A549 (cell line): ENCODE measurements at regions not wholly inside any gene's neighbourhood (a gene's known extent, or its start where the extent isn't known, plus 50 kb on each side); places are given as distances from the start of the nearest gene placed in this dataset.

Experiments
- ATOH8 ChIP-seq: fragments of 250-450 bp; sonication (Bioruptor Pico); IDR thresholded peaks from 2 replicates; pipeline ENCODE4 v1.5.0; 2020; ENCODE audit warnings: low read depth, mild to moderate bottlenecking, moderate library complexity
- BHLHE40 ChIP-seq: IDR thresholded peaks from 2 replicates; pipeline ENCODE4 v1.6.1; 2012; ENCODE audit warnings: low read depth, low read length, inconsistent platforms
- CBX2 ChIP-seq: fragments of 200-600 bp; sonication (generic); IDR thresholded peaks from 2 replicates; pipeline ENCODE4 v1.6.1; 2016; ENCODE audit warnings: low read depth, mild to moderate bottlenecking, borderline replicate concordance
- CBX8 ChIP-seq: fragments of 200-600 bp; sonication (generic); IDR thresholded peaks from 2 replicates; pipeline ENCODE4 v1.6.1; 2016
- CEBPB ChIP-seq, 2 experiments: fragments of >200 bp in 1 of 2; sonication (Bioruptor Twin) in 1 of 2; formaldehyde crosslinking in 1 of 2; IDR thresholded peaks; 2 replicates each; pipeline ENCODE4 v1.6.1; 2012 to 2016
- CHD2 ChIP-seq: fragments of 150-350 bp; IDR thresholded peaks from 2 replicates; pipeline ENCODE4 v1.6.1; 2014; ENCODE audit warnings: low read length; ENCODE audit not compliant: partially characterized antibody
- CTCF ChIP-seq: fragments of >200 bp; sonication (Bioruptor Twin); formaldehyde crosslinking; IDR thresholded peaks from 3 replicates; pipeline ENCODE4 v1.5.1; 2016
- E2F6 ChIP-seq: IDR thresholded peaks from 2 replicates; pipeline ENCODE4 v1.6.1; 2012; ENCODE audit warnings: low read depth, borderline replicate concordance
- EHMT2 ChIP-seq: fragments of 200-600 bp; sonication (generic); IDR thresholded peaks from 2 replicates; pipeline ENCODE4 v1.6.1; 2016; ENCODE audit warnings: antibody characterized with exemption, low read depth, mild to moderate bottlenecking, moderate library complexity
- EP300 ChIP-seq, 2 experiments: fragments of >200 bp; sonication (Bioruptor Twin); formaldehyde crosslinking; IDR thresholded peaks; 2 replicates in 1 of 2; 3 replicates in 1 of 2; pipeline ENCODE4 v1.6.1; 2016 to 2017
- ESRRA ChIP-seq: fragments of 150-350 bp; IDR thresholded peaks from 2 replicates; pipeline ENCODE4 v1.6.1; 2014; ENCODE audit warnings: mild to moderate bottlenecking, low read length, borderline replicate concordance
- FOSB ChIP-seq: fragments of 250-450 bp; sonication (Bioruptor Pico); IDR thresholded peaks from 2 replicates; pipeline ENCODE4 v1.5.0; 2020; ENCODE audit warnings: mild to moderate bottlenecking, moderate library complexity
- FOSL2 ChIP-seq, 2 experiments: fragments of 450-650 bp in 1 of 2; fragments of >200 bp in 1 of 2; sonication (Bioruptor Twin) in 1 of 2; formaldehyde crosslinking; IDR thresholded peaks; 2 replicates each; pipeline versions ENCODE4 v1.5.0 to v1.6.1; 2016 to 2020; ENCODE audit warnings: mild to moderate bottlenecking in 1 of 2, moderate library complexity in 1 of 2
- FOXS1 ChIP-seq: fragments of 250-450 bp; sonication (Bioruptor Pico); IDR thresholded peaks from 2 replicates; pipeline ENCODE4 v1.5.0; 2020; ENCODE audit warnings: mild to moderate bottlenecking, moderate library complexity
- HDAC2 ChIP-seq: fragments of 200-600 bp; sonication (generic); IDR thresholded peaks from 2 replicates; pipeline ENCODE4 v1.6.1; 2016
- HEYL ChIP-seq: fragments of 250-450 bp; sonication (Bioruptor Pico); IDR thresholded peaks from 2 replicates; pipeline ENCODE4 v1.8.0; 2021; ENCODE audit warnings: mild to moderate bottlenecking, moderate library complexity
- HMGXB4 ChIP-seq: fragments of 250-450 bp; sonication (Bioruptor Pico); IDR thresholded peaks from 2 replicates; pipeline ENCODE4 v1.5.0; 2021; ENCODE audit warnings: mild to moderate bottlenecking, moderate library complexity, borderline replicate concordance
- HOXA7 ChIP-seq: fragments of 250-450 bp; sonication (Bioruptor Pico); IDR thresholded peaks from 2 replicates; pipeline ENCODE4 v1.5.0; 2020; ENCODE audit warnings: mild to moderate bottlenecking, moderate library complexity
- HOXB13 ChIP-seq: fragments of 250-450 bp; sonication (Bioruptor Pico); IDR thresholded peaks from 2 replicates; pipeline ENCODE4 v1.5.0; 2020; ENCODE audit warnings: low read depth, mild to moderate bottlenecking, moderate library complexity
- HOXB5 ChIP-seq: fragments of 250-450 bp; sonication (Bioruptor Pico); IDR thresholded peaks from 2 replicates; pipeline ENCODE4 v1.5.0; 2020; ENCODE audit warnings: mild to moderate bottlenecking, moderate library complexity
- JUNB ChIP-seq: fragments of >200 bp; sonication (Bioruptor Twin); formaldehyde crosslinking; IDR thresholded peaks from 2 replicates; pipeline ENCODE4 v1.6.1; 2016
- KDM1A ChIP-seq: fragments of 200-600 bp; sonication (generic); IDR thresholded peaks from 2 replicates; pipeline ENCODE4 v1.6.1; 2016; ENCODE audit warnings: low read depth, mild to moderate bottlenecking
- MAFK ChIP-seq: fragments of 450-650 bp; IDR thresholded peaks from 2 replicates; pipeline ENCODE4 v1.6.1; 2014; ENCODE audit not compliant: partially characterized antibody
- MAZ ChIP-seq: fragments of 150-350 bp; IDR thresholded peaks from 2 replicates; pipeline ENCODE4 v1.6.1; 2014; ENCODE audit warnings: antibody characterized with exemption, low read depth, low read length, borderline replicate concordance
- MYC ChIP-seq: IDR thresholded peaks from 2 replicates; pipeline ENCODE4 v1.6.1; 2012; ENCODE audit warnings: mild to moderate bottlenecking, inconsistent platforms, low read length, improper control_type of control experiment, borderline replicate concordance
- NPAS2 ChIP-seq: fragments of 250-450 bp; sonication (Bioruptor Pico); IDR thresholded peaks from 2 replicates; pipeline ENCODE4 v1.8.0; 2022; ENCODE audit warnings: mild to moderate bottlenecking, moderate library complexity, borderline replicate concordance
- PBX3 ChIP-seq: IDR thresholded peaks from 2 replicates; pipeline ENCODE4 v1.6.1; 2012
- PHF8 ChIP-seq: fragments of 200-600 bp; sonication (generic); IDR thresholded peaks from 2 replicates; pipeline ENCODE4 v1.6.1; 2016; ENCODE audit warnings: low read depth, mild to moderate bottlenecking, antibody characterized with exemption, moderate library complexity, borderline replicate concordance
- POLR2A ChIP-seq: IDR thresholded peaks from 2 replicates; pipeline ENCODE4 v1.6.1; 2012; ENCODE audit warnings: mild to moderate bottlenecking, low read length
- RARB ChIP-seq: fragments of 250-450 bp; sonication (Bioruptor Pico); IDR thresholded peaks from 2 replicates; pipeline ENCODE4 v1.8.0; 2021; ENCODE audit warnings: mild to moderate bottlenecking, moderate library complexity
- REST ChIP-seq: fragments of 200-600 bp; sonication (generic); IDR thresholded peaks from 2 replicates; pipeline ENCODE4 v1.6.1; 2016; ENCODE audit warnings: antibody characterized with exemption, mild to moderate bottlenecking, moderate library complexity
- TP53 ChIP-seq: fragments of 250-450 bp; sonication (Bioruptor Pico); IDR thresholded peaks from 2 replicates; pipeline ENCODE4 v1.5.0; 2021; ENCODE audit warnings: mild to moderate bottlenecking, moderate library complexity
- ZC3H11A ChIP-seq: fragments of 450-650 bp; IDR thresholded peaks from 2 replicates; pipeline ENCODE4 v1.6.1; 2014; ENCODE audit warnings: antibody characterized with exemption, mild to moderate bottlenecking
- ZNF302 ChIP-seq: fragments of 250-450 bp; sonication (Bioruptor Pico); IDR thresholded peaks from 2 replicates; pipeline ENCODE4 v1.9.0; 2021; ENCODE audit warnings: inconsistent platforms, mild to moderate bottlenecking, moderate library complexity

GRCh38 chr6:11315743-11316437 is 83.4 kb upstream of the NEDD9 start (continued):
- no peak for TF ChIP-seq TP53
- no peak for TF ChIP-seq HDAC2
- no peak for TF ChIP-seq HOXA7 (CRISPR knock-in tag)
- no peak for TF ChIP-seq HEYL (CRISPR knock-in tag)
- TF ChIP-seq CTCF = no peak
- TF ChIP-seq HOXB5 (CRISPR knock-in tag) = no peak
- TF ChIP-seq EP300 (IDR thresholded peaks at IDR 0.05) = peak; percentile 87 to 89; a peak in 4 of 5 replicates
- no peak for TF ChIP-seq REST
- no peak for TF ChIP-seq ZNF302
- no peak for TF ChIP-seq CBX8
- TF ChIP-seq CHD2 = no peak
- no peak for TF ChIP-seq BHLHE40
- TF ChIP-seq EHMT2 = no peak
- 0 out of 2 replicates have a peak, but pooled peaks have one; percentile 30 for TF ChIP-seq PBX3
- no peak for TF ChIP-seq PHF8
- no peak for TF ChIP-seq HMGXB4
- no peak for TF ChIP-seq NPAS2
- peak in 1 of 2 experiments; percentile 38; a peak in 1 of 4 replicates for TF ChIP-seq CEBPB (IDR thresholded peaks at IDR 0.05)
- no peak for TF ChIP-seq ZC3H11A
- TF ChIP-seq RARB (CRISPR knock-in tag) = no peak
- no peak for TF ChIP-seq FOSB (CRISPR knock-in tag)
- no peak for TF ChIP-seq ESRRA
- no peak for TF ChIP-seq MAFK
- TF ChIP-seq JUNB = peak; percentile 90
- TF ChIP-seq ATOH8 (CRISPR knock-in tag) = no peak
- TF ChIP-seq HOXB13 (CRISPR knock-in tag) = no peak
- no peak for TF ChIP-seq FOXS1
- TF ChIP-seq E2F6 = peak; percentile 30; the same call in 1 of the 2 replicates
- no peak for TF ChIP-seq CBX2
- no peak for TF ChIP-seq MAZ
- no peak for TF ChIP-seq POLR2A
- peak; percentile 75 for TF ChIP-seq FOSL2 (IDR thresholded peaks at IDR 0.05)
- peak; percentile 91 for TF ChIP-seq FOSL2 (CRISPR knock-in tag; IDR thresholded peaks at IDR 0.05)
- TF ChIP-seq KDM1A = no peak
- TF ChIP-seq MYC = no peak; the same call in 1 of the 2 replicates
